ENCODE measurements at regions not wholly inside any gene's neighbourhood (a gene's known extent, or its start where the extent isn't known, plus 50 kb on each side); places are given as distances from the start of the nearest gene placed in this dataset.

- TF ChIP-seq GATA2 (IDR thresholded peaks at IDR 0.05; ENCODE audit: low read depth, low read length) = no peak
- TF ChIP-seq GATA3 (IDR thresholded peaks at IDR 0.05; ENCODE audit: low read depth, low read length) = no peak
Measured at GRCh38 chr12:115859231-115859630, 418.3 kb downstream of the MED13L start.
